Cerebellar nuclear complex (tissue), 1 donor: ENCODE measurements at regions not wholly inside any gene's neighbourhood (a gene's known extent, or its start where the extent isn't known, plus 50 kb on each side); places are given as distances from the start of the nearest gene placed in this dataset.

ENCODE experiments used
- DNase-seq, 2 experiments: peaks; one replicate each; lab custom pipeline; 2025; lab: John Stamatoyannopoulos, UW

- no peak for DNase-seq
Observed at GRCh38 chr11:133695387-133695786, 149.9 kb downstream of the SPATA19 start.

GRCh38 chr11:133694701-133695100, 150.6 kb downstream of the SPATA19 start:
- no peak for DNase-seq

DNA sequence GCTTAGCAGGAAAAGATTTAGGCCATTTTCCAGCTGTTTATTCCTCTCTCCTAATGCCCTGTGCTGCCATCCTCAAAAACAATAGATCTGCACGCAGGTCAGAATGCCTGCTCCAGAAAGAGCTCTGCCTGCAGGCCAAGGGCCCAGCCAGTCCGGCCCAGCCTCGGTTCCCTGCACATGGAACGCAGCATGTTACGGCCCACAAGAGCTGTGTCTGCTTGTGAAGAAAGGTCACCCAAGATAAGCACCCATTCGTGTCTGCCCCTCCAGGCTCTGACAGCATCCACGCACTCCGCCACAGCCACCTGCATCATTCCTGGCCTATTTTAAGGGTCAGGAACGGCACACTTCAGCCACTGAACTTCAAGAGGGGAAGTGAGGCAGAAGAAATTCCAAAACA, 152.2 kb downstream of the SPATA19 start:
- no peak for DNase-seq

DNA sequence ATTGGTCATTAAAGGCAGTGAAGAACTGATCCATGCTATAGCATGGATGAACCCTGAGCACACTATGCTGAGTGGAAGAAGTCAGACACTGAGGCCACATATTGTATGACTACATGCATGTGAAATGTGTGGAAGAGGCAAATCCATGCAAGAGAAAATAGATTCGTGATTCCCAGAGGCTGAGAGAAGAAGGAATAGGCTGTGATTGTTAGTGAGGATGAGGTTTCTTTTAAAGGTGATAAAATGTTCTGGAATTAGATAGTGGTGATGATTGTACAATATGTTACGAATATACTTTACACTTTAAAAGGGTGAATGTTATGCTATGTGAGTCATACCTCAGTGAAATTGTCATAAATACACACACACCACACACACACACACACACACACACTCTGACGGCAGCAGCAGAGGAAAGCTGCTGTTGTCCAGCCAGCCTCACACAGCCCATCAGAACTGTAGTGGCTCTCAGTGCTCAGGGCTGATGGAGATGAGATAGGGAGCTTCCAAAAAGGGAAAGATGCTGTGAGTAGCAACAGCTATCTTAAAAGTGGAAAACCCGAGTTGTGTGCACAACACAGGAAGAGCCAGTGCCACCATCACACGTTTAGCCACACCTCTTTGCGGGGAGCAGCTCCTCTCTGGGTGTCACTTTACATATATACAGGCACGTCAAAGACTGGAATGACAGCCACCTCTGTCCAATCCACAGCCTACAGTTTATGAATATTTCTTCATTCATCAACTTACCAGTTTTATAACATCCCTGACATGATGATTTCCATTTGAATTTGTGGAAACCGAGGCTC, 153.0 kb downstream of the SPATA19 start:
- no peak for DNase-seq

GRCh38 chr11:133687781-133688180, 155.5 kb upstream of the OPCML start:
- DNase-seq: no peak

DNA sequence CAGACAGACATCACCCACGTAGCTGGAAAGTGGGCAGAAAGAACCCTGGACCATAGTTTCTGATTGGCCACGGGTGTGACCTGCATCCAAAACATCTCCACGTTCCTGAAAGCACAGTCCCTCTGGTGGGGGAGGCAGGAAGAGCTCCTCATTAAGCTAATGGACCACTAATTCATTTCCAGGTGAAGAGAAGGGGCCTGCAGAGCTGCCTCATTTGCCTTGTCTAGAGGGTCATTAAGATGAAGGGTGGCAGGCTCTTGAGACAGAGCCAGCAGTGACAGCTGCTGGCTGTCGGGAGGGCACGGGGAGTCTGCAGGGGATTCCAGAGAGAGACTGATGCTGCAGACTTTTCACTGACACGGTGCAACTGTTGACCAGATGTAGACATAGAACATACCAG, 149.6 kb upstream of the OPCML start:
- no peak for DNase-seq

- DNase-seq: no peak
Observed at GRCh38 chr11:133679896-133680295, 147.6 kb upstream of the OPCML start.

DNA sequence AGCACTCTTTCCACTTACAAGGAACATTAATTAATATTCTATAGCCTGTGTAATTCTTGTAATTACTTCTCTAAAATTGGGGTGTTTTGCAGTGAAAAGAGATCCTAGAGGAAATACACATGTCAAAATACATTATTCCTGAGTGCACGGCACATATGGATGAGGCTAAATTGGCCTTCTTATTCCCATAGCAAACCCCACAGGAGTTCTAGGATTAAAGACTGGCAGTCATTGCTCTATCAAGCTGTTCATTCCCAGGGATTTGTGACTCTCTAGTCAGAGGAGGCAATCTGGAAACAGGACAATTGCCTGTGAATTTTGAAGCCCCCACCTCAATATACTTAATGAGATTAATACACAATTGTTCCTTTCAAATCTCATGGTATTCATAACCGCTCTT, 145.9 kb upstream of the OPCML start:
- no peak for DNase-seq

- DNase-seq: no peak
Observed at GRCh38 chr11:133677387-133677786, 145.1 kb upstream of the OPCML start.

- no peak for DNase-seq
Observed at GRCh38 chr11:133676265-133676664, 144.0 kb upstream of the OPCML start.

DNA sequence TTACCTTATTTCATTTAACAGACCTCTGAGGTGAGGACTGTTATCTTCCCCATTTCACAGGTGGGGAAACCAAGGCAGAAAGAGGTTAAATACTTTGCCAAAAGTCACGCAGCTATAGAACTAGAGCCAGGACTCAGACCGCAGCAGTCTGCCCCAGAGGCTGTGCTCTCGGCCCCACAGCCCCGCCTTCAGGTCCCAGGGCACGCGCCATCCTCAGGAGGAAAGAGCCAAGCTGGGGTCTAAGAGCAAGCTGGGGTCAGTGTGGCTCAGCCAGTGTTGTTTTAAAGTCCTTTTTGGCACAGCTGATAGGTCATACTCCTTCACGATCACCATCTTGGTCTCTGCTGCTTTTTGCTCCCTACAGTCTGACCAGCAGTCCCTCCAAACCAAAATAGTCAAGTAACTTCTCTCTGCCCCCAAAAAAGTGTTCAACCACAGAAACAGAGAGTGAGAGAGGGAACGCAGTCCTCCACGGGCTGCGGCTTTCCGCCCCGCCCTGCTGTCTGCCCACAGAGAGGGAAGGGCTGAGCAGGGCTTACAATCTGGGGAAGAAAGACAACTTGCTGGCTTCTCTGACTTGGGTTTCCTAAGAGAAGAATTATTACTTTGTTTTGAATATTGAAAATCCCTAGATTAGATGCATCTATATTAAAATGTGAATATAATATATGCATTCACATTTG, 137.2 kb upstream of the OPCML start:
- DNase-seq: no peak

DNA sequence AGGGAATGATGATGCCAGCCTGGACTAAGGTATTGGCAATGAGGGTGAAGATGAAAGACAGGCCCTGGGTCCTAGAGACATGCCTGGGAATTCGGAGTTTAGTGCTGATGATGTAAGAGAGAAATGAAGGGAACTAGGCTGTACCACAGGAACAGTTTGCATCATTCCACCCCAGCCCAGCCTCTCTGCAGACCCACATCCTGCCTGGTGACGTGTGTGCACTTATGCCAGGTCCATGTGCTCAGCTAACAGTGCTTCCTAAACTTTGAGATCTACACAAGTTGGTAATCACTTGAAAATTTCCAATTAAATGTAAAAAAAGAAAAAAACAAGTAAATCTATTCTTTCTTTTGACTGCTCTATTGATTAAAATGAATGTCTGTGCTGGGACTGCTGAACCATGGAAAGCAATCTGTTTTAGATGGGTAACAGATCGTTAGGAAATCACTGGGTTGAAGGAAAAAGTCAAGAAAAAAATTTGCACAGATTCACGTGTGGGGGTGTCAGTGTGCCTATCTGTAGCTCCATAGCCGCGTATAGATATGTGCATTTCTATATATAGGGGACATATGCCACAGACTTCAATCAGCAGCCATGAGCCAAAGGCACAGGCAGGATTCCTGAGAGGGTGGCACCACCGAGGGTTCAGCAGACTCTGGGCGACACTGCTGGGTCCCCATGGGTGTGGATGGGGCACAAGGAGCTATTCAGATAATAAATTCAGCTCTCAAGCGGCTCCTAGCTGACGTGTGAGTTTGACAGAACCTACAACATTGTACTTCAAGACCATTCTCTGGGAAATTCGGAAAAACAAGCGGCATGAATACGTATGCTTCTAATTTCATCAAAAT, 131.1 kb upstream of the OPCML start:
- no peak for DNase-seq

DNA sequence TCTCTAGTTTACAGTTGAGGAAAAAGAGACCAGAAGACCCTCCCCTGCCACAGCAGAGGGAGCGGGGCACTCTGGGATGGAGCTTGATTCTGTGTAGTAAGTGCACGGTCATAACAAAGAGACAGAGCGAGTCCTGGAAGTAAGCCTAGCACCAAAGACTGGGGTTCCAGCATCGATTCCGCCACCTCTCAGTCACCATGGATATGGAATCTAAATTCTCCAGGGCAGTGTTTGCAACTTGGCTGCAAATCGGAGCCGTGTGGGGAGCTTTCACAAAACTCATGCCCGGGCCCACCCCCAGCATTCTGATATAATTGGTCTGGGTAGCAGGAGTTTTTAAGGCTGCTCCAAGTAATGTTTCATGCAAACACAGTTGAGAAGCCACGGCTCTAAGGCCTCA, 129.5 kb upstream of the OPCML start:
- DNase-seq: no peak

GRCh38 chr11:133660202-133660568, 127.9 kb upstream of the OPCML start:
- DNase-seq: no peak

- no peak for DNase-seq
Observed at GRCh38 chr11:133659538-133660201, 127.4 kb upstream of the OPCML start.

GRCh38 chr11:133657054-133657453, 124.8 kb upstream of the OPCML start:
- DNase-seq: no peak

GRCh38 chr11:133656082-133656635, 123.9 kb upstream of the OPCML start:
- DNase-seq: no peak

DNA sequence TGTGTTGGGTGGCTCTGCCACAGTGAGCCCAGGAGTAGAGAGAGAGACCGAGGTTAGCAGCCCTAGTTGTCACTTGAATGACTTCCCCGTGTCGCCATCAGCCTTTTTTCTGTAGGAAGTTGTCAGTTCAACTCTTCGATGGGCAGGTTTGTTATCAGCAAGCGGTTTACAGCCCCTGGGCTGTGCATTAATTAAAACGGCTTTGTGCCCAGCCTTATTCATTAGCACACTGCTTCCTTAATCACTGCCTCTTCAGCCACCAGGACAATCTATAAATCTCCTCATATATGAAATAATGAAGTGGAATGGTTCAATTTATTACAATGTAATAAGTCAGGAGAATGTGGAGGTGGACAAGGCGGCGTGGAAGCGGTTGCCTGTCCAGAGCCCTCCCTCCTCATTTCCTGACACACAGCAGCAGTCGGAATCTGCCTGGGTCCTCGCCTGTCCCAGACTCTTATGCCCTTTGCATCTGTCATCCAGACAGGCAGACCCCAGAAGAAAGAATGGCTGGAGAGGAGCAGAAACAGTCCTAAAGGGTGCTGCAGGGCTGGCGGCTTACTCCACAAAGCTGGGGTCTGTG, 122.4 kb upstream of the OPCML start:
- no peak for DNase-seq

GRCh38 chr11:133653336-133653735, 121.0 kb upstream of the OPCML start:
- no peak for DNase-seq

GRCh38 chr11:133650082-133650481, 117.8 kb upstream of the OPCML start:
- DNase-seq: no peak

- DNase-seq: no peak
Observed at GRCh38 chr11:133649040-133649439, 116.7 kb upstream of the OPCML start.

DNA sequence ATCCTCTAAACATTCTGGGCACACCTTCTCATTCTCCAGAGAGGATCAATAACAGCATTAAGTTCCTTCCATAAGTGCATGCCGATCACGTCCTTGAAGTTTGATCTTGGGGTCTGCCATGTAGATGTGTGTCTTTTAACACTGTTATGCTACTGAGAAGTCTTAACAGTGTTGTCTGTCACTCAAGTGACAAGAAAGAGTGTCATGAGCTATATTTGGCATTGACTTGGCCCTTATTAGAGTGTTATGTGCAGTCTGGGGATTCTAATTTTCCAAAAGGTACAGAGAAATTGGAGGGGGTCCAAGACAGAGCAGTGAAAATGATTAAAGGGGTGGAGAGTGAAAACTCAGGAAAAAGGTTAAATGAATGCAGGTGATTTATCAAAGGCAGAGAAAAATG, 107.1 kb upstream of the OPCML start:
- no peak for DNase-seq
